Breast epithelium (tissue), 3 donors: ENCODE measurements at regions not wholly inside any gene's neighbourhood (a gene's known extent, or its start where the extent isn't known, plus 50 kb on each side); places are given as distances from the start of the nearest gene placed in this dataset.

ENCODE experiments used
- POLR2A ChIP-seq: fragments of 450-650 bp; IDR thresholded peaks from one replicate; pipeline ENCODE4 v1.6.1; 2016; ENCODE audit warnings: antibody characterized with exemption, mild to moderate bottlenecking, moderate library complexity
- POLR2AphosphoS5 ChIP-seq, 3 donors: sonication (generic); formaldehyde crosslinking; IDR thresholded peaks; one replicate each; pipeline ENCODE4 v1.6.1; 2017; ENCODE audit warnings: antibody characterized with exemption in 3 of 3
- TF ChIP-seq, protein P1 (sequence below), 3 donors: fragments of 450-650 bp; IDR thresholded peaks; one replicate each; pipeline ENCODE4 v1.5.1; 2016 to 2017; ENCODE audit warnings: antibody characterized with exemption in 3 of 3, mild to moderate bottlenecking in 3 of 3, moderate library complexity in 3 of 3

GRCh38 chr3:196131921-196132320 lies 50.0 kb upstream of the TFRC start:
- TF ChIP-seq, protein P1, sequence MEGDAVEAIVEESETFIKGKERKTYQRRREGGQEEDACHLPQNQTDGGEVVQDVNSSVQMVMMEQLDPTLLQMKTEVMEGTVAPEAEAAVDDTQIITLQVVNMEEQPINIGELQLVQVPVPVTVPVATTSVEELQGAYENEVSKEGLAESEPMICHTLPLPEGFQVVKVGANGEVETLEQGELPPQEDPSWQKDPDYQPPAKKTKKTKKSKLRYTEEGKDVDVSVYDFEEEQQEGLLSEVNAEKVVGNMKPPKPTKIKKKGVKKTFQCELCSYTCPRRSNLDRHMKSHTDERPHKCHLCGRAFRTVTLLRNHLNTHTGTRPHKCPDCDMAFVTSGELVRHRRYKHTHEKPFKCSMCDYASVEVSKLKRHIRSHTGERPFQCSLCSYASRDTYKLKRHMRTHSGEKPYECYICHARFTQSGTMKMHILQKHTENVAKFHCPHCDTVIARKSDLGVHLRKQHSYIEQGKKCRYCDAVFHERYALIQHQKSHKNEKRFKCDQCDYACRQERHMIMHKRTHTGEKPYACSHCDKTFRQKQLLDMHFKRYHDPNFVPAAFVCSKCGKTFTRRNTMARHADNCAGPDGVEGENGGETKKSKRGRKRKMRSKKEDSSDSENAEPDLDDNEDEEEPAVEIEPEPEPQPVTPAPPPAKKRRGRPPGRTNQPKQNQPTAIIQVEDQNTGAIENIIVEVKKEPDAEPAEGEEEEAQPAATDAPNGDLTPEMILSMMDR (IDR thresholded peaks at IDR 0.05) = no peak
- TF ChIP-seq POLR2A = no peak
- no peak for TF ChIP-seq POLR2AphosphoS5 (IDR thresholded peaks at IDR 0.05)
